Aorta (tissue), 5 donors: ENCODE measurements at regions not wholly inside any gene's neighbourhood (a gene's known extent, or its start where the extent isn't known, plus 50 kb on each side); places are given as distances from the start of the nearest gene placed in this dataset.

Experiments used
- ATAC-seq: fragments of 200-7000 bp; cut with Tn5 transposase; one replicate; pipeline ENCODE4 v1.9.1; 2022; ENCODE audit warnings: moderate library complexity; ENCODE audit not compliant: low FRiP score
- DNase-seq, 2 donors: peaks; one replicate each; pipeline ENCODE4 v3.0.0-alpha.2; 2020
- H3K27ac ChIP-seq, 2 donors: one replicate each; pipeline ENCODE4 v1.5.1; 2013; ENCODE audit warnings: low read length in 2 of 2, mild to moderate bottlenecking in 2 of 2, moderate library complexity in 2 of 2, control low read depth in 1 of 2, inconsistent platforms in 1 of 2, low read depth in 1 of 2
- H3K27me3 ChIP-seq, 2 donors: one replicate each; pipeline ENCODE4 v1.6.1; 2013; ENCODE audit warnings: control low read depth in 1 of 2, low read length in 1 of 2, mild to moderate bottlenecking in 1 of 2, moderate library complexity in 1 of 2; ENCODE audit not compliant: insufficient read depth in 2 of 2, control insufficient read depth in 1 of 2
- H3K36me3 ChIP-seq, 2 donors: one replicate each; pipeline ENCODE4 v1.6.1; 2013; ENCODE audit warnings: control low read depth in 1 of 2, low read length in 1 of 2, mild to moderate bottlenecking in 1 of 2; ENCODE audit not compliant: insufficient read depth in 2 of 2, control insufficient read depth in 1 of 2
- H3K4me1 ChIP-seq, 2 donors: one replicate each; pipeline ENCODE4 v1.6.1; 2013; ENCODE audit warnings: low read length in 2 of 2, control low read depth in 1 of 2, mild to moderate bottlenecking in 1 of 2, moderate library complexity in 1 of 2; ENCODE audit not compliant: insufficient read depth in 2 of 2, control insufficient read depth in 1 of 2
- H3K4me3 ChIP-seq, 2 donors: one replicate each; pipeline ENCODE4 v1.5.1; 2013; ENCODE audit warnings: low read length in 2 of 2, control low read depth in 1 of 2, mild to moderate bottlenecking in 1 of 2
- H3K9me3 ChIP-seq: one replicate; pipeline ENCODE4 v1.6.1; 2013; ENCODE audit warnings: mild to moderate bottlenecking, low read length; ENCODE audit not compliant: control insufficient read depth
- WGBS, 2 donors: extraction: QIAGEN DNeasy Blood & Tissue Kit; methylation state at CpG; one replicate each; pipeline ENCODE4 v1.1.7; 2013; 5-methylcytosine and 5-hydroxymethylcytosine counted together
- intact Hi-C, 2 donors: fragments of 100-400 bp; cut with DNase I; formaldehyde crosslinking; loops; one replicate each; pipeline versions ENCODE4 v1.14.2 to v1.15.0; 2022
- donor health status: healthy with polysubstance abuse.
- donor health status: Bipolar disorder and iron deficiency.
- donor health status: DM: no; HTN: no; CAD: no.
- donor health status: DM: no; HTN: no; CAD: no.
- donor health status: DM: yes; HTN: yes; CAD: no.

- intact Hi-C loops: loop anchor here in 1 of 2 donors (2.0 kb wide), 1 partner anchor 23 kb away; no protein-coding TSS in a partner anchor
- ATAC-seq: no peak
- H3K9me3 ChIP-seq: no peaks in the 10 kb centered on the region
- no peak overlapping the region for H3K4me3 ChIP-seq
- H3K27ac ChIP-seq: no peak overlapping the region
- no peaks in the 10 kb centered on the region for H3K27me3 ChIP-seq
- no peak for DNase-seq
- no peaks in the 10 kb centered on the region for H3K4me1 ChIP-seq
- no peaks in the 10 kb centered on the region for H3K36me3 ChIP-seq
- WGBS, 2 donors: 67 to 76% methylated on average over 2 of the region's 2 CpGs
These were observed 130.5 kb upstream of the MAN1A1 start for GRCh38 chr6:119479860-119480655.

- no peaks in the 10 kb centered on the region for H3K36me3 ChIP-seq
- 51 to 54% methylated on average over 4 of the region's 4 CpGs for WGBS, 2 donors
- no peaks in the 10 kb centered on the region for H3K4me1 ChIP-seq
- intact Hi-C loops: no loop called here
- H3K27me3 ChIP-seq: no peaks in the 10 kb centered on the region
- H3K9me3 ChIP-seq: no peaks in the 10 kb centered on the region
- ATAC-seq: no peak
- no peak overlapping the region for H3K27ac ChIP-seq
- no peak overlapping the region for H3K4me3 ChIP-seq
- no peak for DNase-seq
These were observed 127.0 kb upstream of the MAN1A1 start for GRCh38 chr6:119476554-119476953.

- ATAC-seq: no peak
- Histone ChIP-seq H3K27ac (no peak overlapping the region), H3K9me3 (no peaks in the 10 kb centered on the region), H3K27me3 (no peaks in the 10 kb centered on the region), H3K4me3 (no peak overlapping the region), H3K4me1 (no peaks in the 10 kb centered on the region), H3K36me3 (no peaks in the 10 kb centered on the region)
- 27 to 33% methylated on average over 2 of the region's 2 CpGs for WGBS, 2 donors
- intact Hi-C loops: no loop called here
- no peak for DNase-seq
These were observed 126.5 kb upstream of the MAN1A1 start for GRCh38 chr6:119476024-119476423.

DNA sequence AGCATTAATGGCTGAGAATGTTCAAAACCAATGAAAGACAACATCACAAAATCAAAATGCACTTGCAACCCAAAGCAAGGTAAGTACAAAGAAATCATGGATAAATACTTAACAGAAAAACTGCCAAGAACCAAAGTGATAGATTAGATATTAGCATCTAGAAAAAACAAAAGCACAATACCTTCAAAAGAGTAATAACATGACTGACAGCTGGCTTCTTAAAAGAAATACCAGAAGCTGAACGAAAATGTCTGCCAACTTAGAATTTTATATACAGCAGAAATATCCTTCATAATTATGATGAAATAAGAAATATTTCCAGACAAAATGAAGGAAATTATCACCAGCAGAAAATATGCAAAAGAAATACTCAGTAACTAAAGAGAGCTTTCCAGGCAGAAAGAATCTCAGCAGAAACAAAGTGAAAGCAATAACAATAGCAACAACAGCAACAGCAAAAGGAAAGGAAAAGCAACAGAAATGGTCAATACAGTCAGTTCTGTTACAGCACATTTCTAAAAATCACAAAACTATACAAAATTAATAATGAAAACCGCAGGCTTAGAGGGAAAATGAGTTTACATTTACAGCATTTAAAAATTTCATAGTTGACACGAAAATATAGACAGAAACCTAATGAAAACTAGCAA is 121.5 kb upstream of the MAN1A1 start:
- DNase-seq (no peak), ATAC-seq (no peak)
- Histone ChIP-seq H3K4me3 (no peak overlapping the region), H3K4me1 (no peaks in the 10 kb centered on the region), H3K36me3 (no peaks in the 10 kb centered on the region), H3K27me3 (no peaks in the 10 kb centered on the region), H3K27ac (no peak overlapping the region), H3K9me3 (no peaks in the 10 kb centered on the region)
- intact Hi-C loops: no loop called here
- 26 to 47% methylated on average over 3 of the region's 3 CpGs for WGBS, 2 donors

GRCh38 chr6:119467488-119468081 is 118.0 kb upstream of the MAN1A1 start:
- WGBS, 2 donors: 35 to 60% methylated on average over 2 of the region's 2 CpGs
- H3K4me3 ChIP-seq: no peak overlapping the region
- ATAC-seq (no peak), DNase-seq (no peak)
- H3K27ac ChIP-seq: no peak overlapping the region
- H3K36me3 ChIP-seq: no peaks in the 10 kb centered on the region
- no peaks in the 10 kb centered on the region for H3K4me1 ChIP-seq
- intact Hi-C loops: no loop called here
- H3K9me3 ChIP-seq: no peaks in the 10 kb centered on the region
- H3K27me3 ChIP-seq: no peaks in the 10 kb centered on the region

GRCh38 chr6:119466226-119466625 is 116.7 kb upstream of the MAN1A1 start:
- DNase-seq (no peak), ATAC-seq (no peak)
- Histone ChIP-seq H3K27me3 (no peaks in the 10 kb centered on the region), H3K27ac (no peak overlapping the region), H3K9me3 (no peaks in the 10 kb centered on the region), H3K4me3 (no peak overlapping the region), H3K4me1 (no peaks in the 10 kb centered on the region), H3K36me3 (no peaks in the 10 kb centered on the region)
- intact Hi-C loops: no loop called here
- 91 to 97% methylated on average over 2 of the region's 2 CpGs for WGBS, 2 donors

DNA sequence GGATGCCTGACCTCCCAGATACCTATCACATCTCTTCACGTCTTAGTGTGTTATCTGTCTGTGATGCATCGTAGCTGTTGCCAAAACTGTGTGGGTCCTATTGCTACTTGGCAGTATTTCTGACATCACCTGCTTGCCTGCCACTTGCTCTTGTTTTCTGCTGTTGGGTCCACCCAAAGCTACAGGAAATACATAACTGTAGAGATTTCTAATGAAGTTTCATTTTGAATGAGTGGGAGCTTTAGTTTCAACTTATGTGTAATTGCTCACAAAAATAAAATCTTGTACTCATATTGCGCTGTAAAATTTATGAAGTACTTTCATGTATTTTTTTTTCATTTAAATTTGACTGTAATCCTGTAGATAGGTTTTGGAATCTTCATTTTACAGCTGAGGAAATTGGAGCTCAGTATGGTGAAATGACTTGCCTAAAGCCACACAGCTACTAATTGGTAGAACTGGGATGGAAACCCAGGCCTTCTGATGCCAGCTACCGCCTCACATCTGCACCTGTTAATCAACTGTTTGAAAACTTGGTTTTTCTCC is 113.6 kb upstream of the MAN1A1 start:
- intact Hi-C loops: no loop called here
- no peak for DNase-seq
- Histone ChIP-seq H3K36me3 (no peaks in the 10 kb centered on the region), H3K4me3 (no peak overlapping the region), H3K27me3 (no peaks in the 10 kb centered on the region), H3K4me1 (no peaks in the 10 kb centered on the region), H3K9me3 (no peaks in the 10 kb centered on the region), H3K27ac (no peak overlapping the region)
- 79 to 82% methylated on average over 4 of the region's 4 CpGs for WGBS, 2 donors
- ATAC-seq: no peak

GRCh38 chr6:119461187-119461586 is 111.6 kb upstream of the MAN1A1 start:
- no peaks in the 10 kb centered on the region for H3K4me1 ChIP-seq
- H3K36me3 ChIP-seq: no peaks in the 10 kb centered on the region
- DNase-seq (no peak), ATAC-seq (no peak)
- H3K27me3 ChIP-seq: no peaks in the 10 kb centered on the region
- H3K4me3 ChIP-seq: no peak overlapping the region
- WGBS, 2 donors: 50 to 74% methylated on average over 1 of the region's 1 CpG
- intact Hi-C loops: no loop called here
- no peak overlapping the region for H3K27ac ChIP-seq
- H3K9me3 ChIP-seq: peaks cover under 1% of the 10 kb centered on the region
